ENCODE measurements at regions not wholly inside any gene's neighbourhood (a gene's known extent, or its start where the extent isn't known, plus 50 kb on each side); places are given as distances from the start of the nearest gene placed in this dataset.
"Not testable (repeated sequence)": the region's sequence is repeated elsewhere in the genome, so short reads cannot be mapped to it uniquely, and the experiment has no call there.

- no peak for DNase-seq (ENCODE audit: low spot score)
These were observed 684.7 kb downstream of the EFNA5 start for GRCh38 chr5:106986006-106986405.

- no peak for DNase-seq (ENCODE audit: low spot score)
These were observed 685.6 kb downstream of the EFNA5 start for GRCh38 chr5:106985174-106985573.

- not testable (repeated sequence) for DNase-seq (ENCODE audit: low spot score)
These were observed 691.6 kb downstream of the EFNA5 start for GRCh38 chr5:106979178-106979577.

GRCh38 chr5:106978582-106979165, 692.1 kb downstream of the EFNA5 start:
- DNase-seq (ENCODE audit: low spot score), result not testable (repeated sequence)

- DNase-seq (ENCODE audit: low spot score), result no peak
These were observed 694.4 kb downstream of the EFNA5 start for GRCh38 chr5:106976363-106976762.

- DNase-seq (ENCODE audit: low spot score), result no peak
These were observed 696.5 kb downstream of the EFNA5 start for GRCh38 chr5:106974272-106974671.

GRCh38 chr5:106966686-106967315, 703.9 kb downstream of the EFNA5 start:
- no peak for DNase-seq (ENCODE audit: low spot score)

- no peak for DNase-seq (ENCODE audit: low spot score)
These were observed 706.6 kb downstream of the EFNA5 start for GRCh38 chr5:106964132-106964531.

- DNase-seq (ENCODE audit: low spot score), result no peak
These were observed 707.1 kb downstream of the EFNA5 start for GRCh38 chr5:106963630-106964029.

- no peak for DNase-seq (ENCODE audit: low spot score)
These were observed 708.1 kb downstream of the EFNA5 start for GRCh38 chr5:106962464-106963230.

GRCh38 chr5:106959387-106959786, 711.4 kb downstream of the EFNA5 start:
- DNase-seq (ENCODE audit: low spot score), result no peak

GRCh38 chr5:106957336-106957735, 713.4 kb downstream of the EFNA5 start:
- DNase-seq (ENCODE audit: low spot score), result no peak

GRCh38 chr5:106956886-106957285, 713.9 kb downstream of the EFNA5 start:
- DNase-seq (ENCODE audit: low spot score), result no peak

- no peak for DNase-seq (ENCODE audit: low spot score)
These were observed 714.5 kb downstream of the EFNA5 start for GRCh38 chr5:106956187-106956586.

- no peak for DNase-seq (ENCODE audit: low spot score)
These were observed 729.8 kb downstream of the EFNA5 start for GRCh38 chr5:106940986-106941385.

- DNase-seq (ENCODE audit: low spot score), result no peak
These were observed 730.4 kb downstream of the EFNA5 start for GRCh38 chr5:106940301-106940846.

GRCh38 chr5:106923409-106923808, 747.3 kb downstream of the EFNA5 start:
- no peak for DNase-seq (ENCODE audit: low spot score)

GRCh38 chr5:106921567-106921966, 749.2 kb downstream of the EFNA5 start:
- DNase-seq (ENCODE audit: low spot score), result no peak

- no peak for DNase-seq (ENCODE audit: low spot score)
These were observed 760.3 kb downstream of the EFNA5 start for GRCh38 chr5:106910486-106910885.

- DNase-seq (ENCODE audit: low spot score), result no peak
These were observed 761.0 kb downstream of the EFNA5 start for GRCh38 chr5:106909716-106910115.

- DNase-seq (ENCODE audit: low spot score), result no peak
These were observed 762.8 kb downstream of the EFNA5 start for GRCh38 chr5:106907979-106908378.

GRCh38 chr5:106906199-106906598, 764.5 kb downstream of the EFNA5 start:
- DNase-seq (ENCODE audit: low spot score), result no peak

- DNase-seq (ENCODE audit: low spot score), result no peak
These were observed 775.8 kb downstream of the EFNA5 start for GRCh38 chr5:106894964-106895363.

All from hepatic stellate cell (primary cell).